ENCODE measurements at regions not wholly inside any gene's neighbourhood (a gene's known extent, or its start where the extent isn't known, plus 50 kb on each side); places are given as distances from the start of the nearest gene placed in this dataset.

- Histone ChIP-seq H2AFZ (ENCODE audit: control insufficient read depth, low read length) (no peak overlapping the region), H3K79me2 (ENCODE audit: control insufficient read depth, insufficient read depth, low read length) (no peaks in the 10 kb centered on the region), H3K4me1 (ENCODE audit: control insufficient read depth, extremely low read depth, insufficient read depth, low read length) (no peaks in the 10 kb centered on the region), H3K27me3 (ENCODE audit: control insufficient read depth, extremely low read depth, insufficient read depth, low read length) (no peaks in the 10 kb centered on the region), H3K9ac (ENCODE audit: control insufficient read depth, extremely low read depth, insufficient read depth, low read length) (no peak overlapping the region), H4K20me1 (ENCODE audit: control insufficient read depth, extremely low read depth, insufficient read depth, low read length) (no peaks in the 10 kb centered on the region), H3K27ac (ENCODE audit: control insufficient read depth, insufficient read depth, low read length) (no peak overlapping the region), H3K36me3 (ENCODE audit: control insufficient read depth in 2 of 2, extremely low read depth in 1 of 2, insufficient read depth in 2 of 2, low read length in 2 of 2) (no peaks in the 10 kb centered on the region), H3K9me3 (ENCODE audit: control insufficient read depth, low read depth, low read length) (no peaks in the 10 kb centered on the region), H3K4me2 (ENCODE audit: control insufficient read depth, extremely low read depth, insufficient read depth, low read depth, low read length) (no peak overlapping the region), H3K4me3 (ENCODE audit: control insufficient read depth in 2 of 3, extremely low read depth in 1 of 3, insufficient read depth in 2 of 3, low read depth in 1 of 3, low read length in 3 of 3) (no peak overlapping the region), H3K9me1 (ENCODE audit: control insufficient read depth, extremely low read depth, insufficient read depth, low read length) (no peaks in the 10 kb centered on the region)
- no peak for TF ChIP-seq CTCF (optimal IDR thresholded peaks at IDR 0.05 in 1 of 3, IDR thresholded peaks at IDR 0.05 in 1 of 3, conservative IDR thresholded peaks at IDR 0.05 in 1 of 3; ENCODE audit: extremely low read depth in 1 of 3, insufficient read depth in 2 of 3, low read length in 3 of 3)
- DNase-seq (ENCODE audit: low read depth, low spot score) (no peak), FAIRE-seq (no peak)
- dilution Hi-C loops (cut with MboI; ENCODE audit: extremely low pct_ligation_motif_present, low sequenced_read_pairs) = no loop called here
These were observed 206.7 kb downstream of the SNX19 start for GRCh38 chr11:130709531-130709930.

- Histone ChIP-seq H3K4me1 (ENCODE audit: control insufficient read depth, extremely low read depth, insufficient read depth, low read length) (no peaks in the 10 kb centered on the region), H2AFZ (ENCODE audit: control insufficient read depth, low read length) (no peak overlapping the region), H3K9ac (ENCODE audit: control insufficient read depth, extremely low read depth, insufficient read depth, low read length) (no peak overlapping the region), H3K27ac (ENCODE audit: control insufficient read depth, insufficient read depth, low read length) (no peak overlapping the region), H3K4me3 (ENCODE audit: control insufficient read depth in 2 of 3, extremely low read depth in 1 of 3, insufficient read depth in 2 of 3, low read depth in 1 of 3, low read length in 3 of 3) (no peak overlapping the region), H3K27me3 (ENCODE audit: control insufficient read depth, extremely low read depth, insufficient read depth, low read length) (no peaks in the 10 kb centered on the region), H3K9me1 (ENCODE audit: control insufficient read depth, extremely low read depth, insufficient read depth, low read length) (no peaks in the 10 kb centered on the region), H3K9me3 (ENCODE audit: control insufficient read depth, low read depth, low read length) (no peaks in the 10 kb centered on the region), H3K36me3 (ENCODE audit: control insufficient read depth in 2 of 2, extremely low read depth in 1 of 2, insufficient read depth in 2 of 2, low read length in 2 of 2) (no peaks in the 10 kb centered on the region), H3K79me2 (ENCODE audit: control insufficient read depth, insufficient read depth, low read length) (no peaks in the 10 kb centered on the region), H4K20me1 (ENCODE audit: control insufficient read depth, extremely low read depth, insufficient read depth, low read length) (no peaks in the 10 kb centered on the region), H3K4me2 (ENCODE audit: control insufficient read depth, extremely low read depth, insufficient read depth, low read depth, low read length) (no peak overlapping the region)
- dilution Hi-C loops (cut with MboI; ENCODE audit: extremely low pct_ligation_motif_present, low sequenced_read_pairs) = no loop called here
- FAIRE-seq (no peak), DNase-seq (ENCODE audit: low read depth, low spot score) (no peak)
- TF ChIP-seq EZH2 (IDR thresholded peaks at IDR 0.05; ENCODE audit: low read length) = no peak
- TF ChIP-seq CTCF (optimal IDR thresholded peaks at IDR 0.05 in 1 of 3, IDR thresholded peaks at IDR 0.05 in 1 of 3, conservative IDR thresholded peaks at IDR 0.05 in 1 of 3; ENCODE audit: extremely low read depth in 1 of 3, insufficient read depth in 2 of 3, low read length in 3 of 3) = no peak
These were observed 206.3 kb downstream of the SNX19 start for GRCh38 chr11:130710021-130710420.
